T1000 (cell line): ENCODE measurements at regions not wholly inside any gene's neighbourhood (a gene's known extent, or its start where the extent isn't known, plus 50 kb on each side); places are given as distances from the start of the nearest gene placed in this dataset.
"Not testable (repeated sequence)": the region's sequence is repeated elsewhere in the genome, so short reads cannot be mapped to it uniquely, and the experiment has no call there.

Experiments
- DNase-seq: peaks from one replicate; lab custom pipeline; 2025; ENCODE audit warnings: mixed read lengths; lab: John Stamatoyannopoulos, UW

DNA sequence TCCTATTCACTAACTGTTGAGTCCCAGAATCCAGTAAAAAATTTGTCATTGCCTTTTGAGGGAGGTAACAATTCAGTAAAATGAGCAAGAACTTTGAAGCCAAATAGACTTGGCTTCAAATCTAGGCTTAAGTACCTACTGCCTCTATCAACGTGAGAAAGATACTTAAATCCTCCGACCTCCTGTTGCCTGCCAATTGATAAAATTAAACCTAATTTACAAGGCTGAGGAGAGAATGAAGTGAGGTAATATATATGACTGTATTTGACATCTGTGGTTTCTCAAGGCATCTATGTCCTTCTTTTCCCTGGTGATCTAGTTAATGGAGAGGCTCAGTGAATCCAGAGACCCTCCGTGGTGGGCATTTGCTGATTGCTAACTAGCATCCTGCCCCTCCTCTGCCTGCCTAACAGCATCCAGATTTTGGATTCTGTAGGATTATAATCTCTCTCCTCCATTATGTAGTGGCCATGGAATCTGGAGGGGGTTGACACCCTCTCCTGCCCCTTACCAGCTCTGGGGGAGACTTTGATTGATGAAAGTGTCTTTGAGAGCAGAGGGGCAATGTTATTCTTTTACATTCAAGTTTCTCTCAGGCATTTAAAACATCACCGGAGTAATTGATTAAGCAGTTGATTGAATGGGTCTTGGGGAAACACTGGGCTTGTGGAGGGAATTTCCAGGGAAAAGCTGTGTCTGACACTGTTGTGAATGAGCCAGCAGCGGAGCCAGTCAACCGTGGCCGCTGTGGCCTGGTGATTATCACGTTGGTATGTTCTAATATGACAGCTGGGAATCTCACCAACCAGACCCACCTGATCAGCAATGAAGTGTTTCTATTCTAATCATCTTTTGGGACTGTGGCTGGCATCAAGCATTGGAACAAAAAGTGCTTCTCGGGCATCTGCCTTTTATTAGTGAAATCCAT is 140.7 kb upstream of the FAM78B start:
- DNase-seq, result no peak

DNA sequence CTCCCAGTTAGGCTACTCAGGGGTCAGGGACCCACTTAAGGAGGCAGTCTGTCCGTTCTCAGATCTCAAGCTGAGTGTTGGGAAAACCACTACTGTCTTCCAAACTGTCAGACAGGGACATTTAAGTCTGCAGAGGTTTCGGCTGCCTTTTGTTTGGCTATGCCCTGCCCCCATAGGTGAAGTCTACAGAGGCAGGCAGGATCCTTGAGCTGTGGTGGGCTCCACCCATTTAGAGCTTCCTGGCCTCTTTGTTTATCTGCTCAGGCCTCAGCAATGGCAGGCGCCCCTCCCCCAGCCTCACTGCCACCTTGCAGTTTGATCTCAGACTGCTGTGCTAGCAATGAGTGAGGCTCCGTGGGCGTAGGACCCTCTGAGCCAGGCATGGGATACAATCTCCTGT is 149.5 kb upstream of the FAM78B start:
- DNase-seq, result not testable (repeated sequence)

DNA sequence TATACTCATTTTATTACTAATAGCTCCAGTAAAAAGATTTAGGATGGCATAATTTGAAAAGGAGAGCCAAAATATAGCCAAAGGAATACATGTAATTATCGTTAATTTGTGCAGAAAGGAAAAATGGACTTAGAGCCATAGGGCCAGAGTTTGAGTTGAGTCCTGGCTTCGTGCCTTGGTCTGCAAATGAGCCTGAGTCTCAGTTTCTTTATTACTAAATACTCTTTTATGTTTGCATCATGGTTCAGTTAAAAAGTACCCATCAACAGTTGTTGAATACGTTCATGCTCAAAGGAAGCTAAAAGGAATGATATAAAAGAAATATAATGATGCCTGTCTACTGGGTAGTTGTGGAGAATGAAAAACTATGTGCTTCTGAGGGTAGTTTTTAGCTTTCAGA is 155.7 kb upstream of the FAM78B start:
- no peak for DNase-seq

DNA sequence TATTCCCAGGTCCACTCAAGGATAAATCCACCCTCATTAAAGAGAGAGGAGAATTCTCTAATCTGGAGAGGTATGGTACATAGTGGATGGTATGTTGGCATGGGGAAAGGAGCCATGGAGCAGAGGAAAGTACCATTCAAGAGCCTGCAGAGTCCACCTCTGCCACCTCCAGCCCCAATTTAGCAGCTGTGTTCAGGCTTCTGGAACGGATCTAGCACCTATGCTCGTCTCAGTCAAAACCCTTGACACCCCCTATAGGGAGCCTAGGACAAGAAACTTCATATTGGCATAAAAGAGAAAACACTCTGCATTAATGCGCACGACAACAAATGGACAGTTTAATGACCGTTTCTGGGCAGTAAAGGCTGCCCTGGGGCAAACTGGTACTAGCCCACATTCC is 161.1 kb upstream of the FAM78B start:
- DNase-seq, result no peak

DNA sequence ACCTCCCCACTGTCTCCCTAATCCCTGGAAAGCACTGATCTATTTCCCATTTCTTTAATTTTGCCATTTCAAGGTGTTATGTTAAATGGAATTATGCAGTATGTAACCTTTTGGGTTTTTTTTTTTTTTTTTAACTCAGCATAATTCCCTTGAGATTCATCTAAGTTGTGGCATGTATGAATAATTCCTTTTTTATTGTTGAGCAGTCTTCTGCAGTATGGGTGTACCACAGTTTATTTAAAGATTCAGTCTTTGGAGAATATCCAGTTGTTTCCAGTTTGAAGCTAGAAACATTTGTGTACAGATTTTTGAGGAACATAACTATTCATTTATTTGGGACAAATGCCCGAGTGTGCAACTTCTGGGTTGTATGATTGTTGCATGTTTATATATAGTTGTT is 162.2 kb upstream of the FAM78B start:
- DNase-seq, result no peak

DNA sequence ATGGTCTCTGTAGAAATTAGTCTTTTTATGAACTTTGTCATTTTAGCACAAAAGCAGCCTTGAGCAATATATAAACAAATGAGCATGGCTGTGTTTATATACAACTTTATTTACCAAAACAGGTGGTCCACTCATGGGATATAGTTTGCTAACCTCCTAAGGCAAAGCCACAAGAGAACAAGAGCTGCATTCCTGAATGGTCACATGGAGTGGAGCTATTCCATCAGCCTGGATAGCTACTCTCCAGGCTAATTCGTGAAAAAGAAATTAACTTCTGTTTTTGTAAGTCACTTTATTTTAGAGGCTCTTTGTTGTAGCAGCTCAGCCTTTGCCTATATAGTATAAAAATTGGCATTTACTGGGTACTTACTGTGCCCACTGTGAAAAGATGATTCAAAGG is 163.3 kb upstream of the FAM78B start:
- no peak for DNase-seq

DNA sequence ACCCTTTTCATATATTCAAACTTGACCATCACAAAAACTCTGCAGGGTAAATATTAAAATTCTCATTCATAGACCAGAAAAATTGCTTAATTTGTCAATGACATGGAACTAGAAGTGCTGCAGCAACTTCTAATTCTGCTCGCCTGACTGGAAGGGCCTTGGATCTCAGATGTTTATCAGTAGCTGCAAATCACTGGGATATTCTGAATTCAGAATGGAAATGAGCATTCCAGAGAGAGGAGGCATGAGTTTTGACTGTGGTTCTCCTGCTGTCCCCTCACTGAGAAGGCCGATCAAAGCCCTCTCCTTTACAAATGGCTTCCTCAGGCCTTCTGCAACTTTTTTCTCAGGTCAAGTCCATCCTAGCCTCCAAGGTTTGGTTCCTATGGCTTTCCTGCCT is 171.3 kb upstream of the FAM78B start:
- DNase-seq, result no peak

DNA sequence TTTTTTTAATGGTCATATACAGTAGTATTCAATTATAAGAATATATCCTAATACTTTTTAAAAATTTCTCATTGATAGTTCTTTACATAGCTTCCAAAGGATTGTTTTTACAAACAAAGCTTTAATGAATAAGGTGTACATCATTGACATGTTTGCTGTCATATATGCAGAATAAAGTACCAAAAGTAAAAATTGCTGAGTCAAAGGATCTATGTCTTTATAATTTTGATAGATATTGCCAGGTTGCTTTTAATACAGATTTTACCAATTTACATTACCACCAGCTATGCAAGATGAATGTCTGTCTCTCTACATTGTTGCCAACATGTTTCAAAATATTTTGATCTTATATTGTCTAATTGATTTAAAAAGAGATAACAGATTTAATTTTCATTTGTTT is 173.9 kb upstream of the FAM78B start:
- DNase-seq, result no peak

DNA sequence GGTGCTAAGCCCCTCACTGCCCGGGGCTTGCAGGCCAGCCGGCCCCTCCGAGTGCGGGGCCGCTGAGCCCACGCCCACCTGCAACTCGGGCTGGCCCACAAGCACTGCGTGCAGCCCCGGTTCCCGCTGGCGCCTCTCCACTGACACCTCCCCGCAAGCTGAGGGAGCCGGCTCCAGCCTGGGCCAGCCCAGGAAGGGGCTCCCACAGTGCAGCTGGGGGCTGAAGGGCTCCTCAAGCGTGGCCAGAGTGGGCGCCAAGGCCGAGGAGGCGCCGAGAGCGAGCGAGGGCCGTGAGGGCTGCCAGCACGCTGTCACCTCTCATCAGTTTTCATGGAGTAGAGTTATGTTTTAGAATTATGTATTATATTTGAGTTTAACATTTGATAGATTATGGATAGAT is 176.5 kb upstream of the FAM78B start:
- no peak for DNase-seq

DNA sequence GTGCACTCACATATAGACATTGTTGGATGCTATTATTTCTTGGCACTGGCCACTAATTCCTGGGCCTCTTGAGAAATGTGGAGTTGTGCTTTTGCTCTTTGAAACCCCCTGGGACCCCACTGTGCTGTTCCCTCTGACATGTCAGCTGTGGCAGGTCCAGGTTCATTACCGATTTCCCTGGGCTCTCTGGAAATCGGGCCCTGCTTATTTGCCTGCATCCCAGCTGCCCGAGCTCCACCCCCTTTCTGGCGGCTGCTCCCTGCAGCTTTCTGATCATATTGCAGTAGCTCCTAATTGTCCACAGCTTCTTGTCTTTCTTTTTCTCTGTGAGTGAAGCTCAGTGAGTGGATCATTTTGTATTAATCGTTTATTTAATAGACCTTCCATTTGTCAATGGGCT is 183.7 kb upstream of the FAM78B start:
- no peak for DNase-seq

DNA sequence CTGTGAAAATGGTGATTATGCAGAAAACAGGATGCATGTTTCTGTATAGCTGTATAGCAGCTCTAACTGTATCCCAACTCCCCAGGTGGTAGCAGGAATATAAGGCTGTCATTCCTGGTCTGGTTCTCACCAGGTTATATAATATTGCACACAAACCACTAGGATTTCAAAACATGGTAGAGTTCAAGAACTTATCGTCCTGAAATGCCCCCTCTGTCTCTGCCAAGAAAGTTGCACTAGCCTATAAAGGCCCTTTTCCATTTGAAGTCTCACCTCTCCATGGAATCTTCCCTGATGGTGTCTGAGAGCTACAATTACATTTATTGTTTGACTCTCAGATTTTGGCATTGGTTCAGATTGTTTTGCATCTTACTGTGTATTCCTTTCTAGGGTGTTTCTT is 184.9 kb upstream of the FAM78B start:
- no peak for DNase-seq

DNA sequence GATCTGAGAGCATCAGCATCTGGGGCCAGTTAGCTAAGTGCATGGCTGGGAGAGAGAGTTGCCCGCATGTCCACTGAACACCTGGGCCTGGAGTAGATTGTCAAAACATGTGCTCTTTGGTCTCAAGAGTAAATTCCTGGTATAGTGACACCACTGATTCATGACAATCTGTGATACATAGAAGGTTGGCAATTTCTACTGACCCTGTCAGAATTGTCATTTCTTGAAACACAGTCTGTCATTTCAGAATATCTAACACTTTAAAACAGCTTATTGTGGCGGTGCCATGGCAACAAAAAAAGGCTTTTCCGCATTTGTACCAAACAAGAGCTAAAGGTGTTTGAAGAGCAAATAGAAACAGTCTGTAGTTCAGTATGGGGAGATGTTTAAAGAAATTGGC is 186.4 kb upstream of the FAM78B start:
- no peak for DNase-seq

DNA sequence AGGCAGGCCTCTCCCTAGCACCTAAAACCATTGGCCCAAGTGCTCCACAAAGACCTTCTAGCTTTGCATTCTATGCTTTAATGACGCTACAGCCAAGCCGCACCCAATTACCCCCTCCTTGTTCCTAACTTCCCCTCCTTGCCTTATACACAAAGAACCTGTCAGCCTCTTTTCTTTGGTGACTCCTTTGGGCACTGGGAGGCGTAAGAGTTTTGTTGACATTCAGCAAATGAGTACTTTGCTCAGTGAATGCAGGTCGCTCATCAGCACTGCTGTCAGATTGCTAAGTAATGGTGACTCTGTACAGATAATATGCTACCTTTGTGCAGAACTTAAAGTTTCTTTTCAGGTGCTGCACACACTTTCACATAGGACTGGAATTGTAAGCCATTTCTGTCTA is 187.6 kb upstream of the FAM78B start:
- no peak for DNase-seq

DNA sequence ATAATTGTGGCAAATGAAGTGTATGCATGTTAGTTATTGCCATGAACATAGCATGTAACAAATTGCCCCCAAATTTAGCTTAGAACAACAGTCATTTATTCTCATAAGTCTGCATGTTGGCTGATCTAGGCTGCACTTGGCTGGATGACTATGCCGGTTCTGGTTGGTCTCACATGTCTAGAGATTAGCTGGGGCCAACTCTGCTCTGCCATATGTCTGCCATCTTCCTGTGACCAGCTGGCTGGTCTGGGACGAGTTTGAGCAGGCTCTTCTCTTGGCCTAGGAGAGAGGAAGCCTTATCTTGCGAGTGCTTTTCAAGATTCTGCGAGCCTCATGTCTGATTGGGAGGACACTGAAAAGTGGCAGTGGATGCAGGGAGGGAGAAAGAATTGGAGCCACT is 198.3 kb upstream of the FAM78B start:
- no peak for DNase-seq

DNA sequence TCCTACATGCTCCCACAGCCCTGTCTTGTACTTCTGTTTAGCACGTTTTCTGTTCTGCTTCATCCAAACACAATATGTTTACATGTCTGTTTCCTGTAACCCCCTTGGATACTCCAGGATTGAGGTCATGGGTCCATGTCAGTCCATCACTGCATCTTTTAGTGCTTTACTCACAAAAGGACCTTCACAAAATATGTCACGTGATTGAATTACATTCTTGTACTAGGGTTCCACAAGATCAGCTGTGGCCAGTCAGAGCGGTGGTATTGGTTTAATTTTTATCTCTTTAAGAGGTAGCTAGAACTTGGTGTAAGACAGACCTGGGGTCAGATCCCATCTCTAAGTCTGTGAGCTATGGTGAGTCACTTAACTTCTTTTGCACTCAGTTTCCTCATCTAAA is 201.2 kb upstream of the FAM78B start:
- no peak for DNase-seq

DNA sequence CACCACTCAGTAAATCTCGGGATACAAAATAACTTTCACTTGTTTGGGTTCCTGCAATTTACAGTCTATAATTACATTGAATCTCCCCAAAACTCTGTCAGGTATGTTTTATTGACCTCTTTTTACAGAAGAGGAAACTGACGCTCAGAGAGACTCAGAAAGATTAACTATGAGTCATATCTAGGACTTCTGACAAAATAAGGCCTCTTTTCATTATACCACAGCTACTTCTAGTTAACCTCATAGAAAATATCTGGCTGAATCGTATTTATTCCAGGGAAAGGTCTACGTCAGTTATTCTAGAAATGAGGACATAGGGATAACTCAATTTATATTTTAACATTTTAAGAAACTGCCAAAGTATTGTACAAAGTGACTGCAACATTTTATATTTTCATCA is 211.1 kb upstream of the FAM78B start:
- no peak for DNase-seq

DNA sequence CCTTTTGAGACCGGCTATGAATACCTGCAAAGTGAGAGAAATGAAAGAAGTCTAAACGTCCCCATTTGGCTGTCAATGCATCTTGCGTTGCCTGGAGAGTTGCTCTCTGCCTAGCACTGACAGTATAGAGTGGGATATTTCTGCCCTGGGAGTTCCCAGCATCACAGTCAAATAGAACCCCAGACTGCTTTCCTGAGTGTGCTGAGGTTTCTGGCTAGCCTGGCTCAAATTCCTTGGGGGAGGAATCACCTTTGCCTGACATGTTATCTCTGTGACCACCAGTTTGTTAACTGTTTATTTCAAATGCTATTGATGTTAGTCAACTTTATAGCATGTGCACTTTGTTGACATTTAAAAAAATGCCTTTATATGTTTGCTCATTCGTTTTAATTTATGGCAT is 212.0 kb upstream of the FAM78B start:
- DNase-seq, result no peak

DNA sequence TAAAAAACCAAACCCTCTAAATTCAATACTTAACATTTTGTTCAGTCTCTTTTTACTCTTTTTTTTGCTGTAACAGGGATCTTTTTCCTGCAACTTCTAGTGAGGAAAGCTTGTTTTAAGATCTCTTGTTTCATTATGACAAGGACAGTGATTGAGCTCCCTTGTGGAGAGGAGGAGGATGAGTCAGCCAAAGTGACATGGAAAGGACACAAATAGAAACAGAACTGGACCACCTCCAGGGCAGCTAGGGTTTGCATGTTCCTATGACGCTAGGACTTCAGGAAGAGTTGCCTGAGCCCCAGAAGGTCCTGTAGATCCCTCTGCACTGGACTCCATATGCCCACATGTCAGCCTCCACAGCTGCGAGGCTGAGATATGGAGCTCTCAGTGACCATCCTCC is 212.6 kb upstream of the FAM78B start:
- DNase-seq, result no peak

DNA sequence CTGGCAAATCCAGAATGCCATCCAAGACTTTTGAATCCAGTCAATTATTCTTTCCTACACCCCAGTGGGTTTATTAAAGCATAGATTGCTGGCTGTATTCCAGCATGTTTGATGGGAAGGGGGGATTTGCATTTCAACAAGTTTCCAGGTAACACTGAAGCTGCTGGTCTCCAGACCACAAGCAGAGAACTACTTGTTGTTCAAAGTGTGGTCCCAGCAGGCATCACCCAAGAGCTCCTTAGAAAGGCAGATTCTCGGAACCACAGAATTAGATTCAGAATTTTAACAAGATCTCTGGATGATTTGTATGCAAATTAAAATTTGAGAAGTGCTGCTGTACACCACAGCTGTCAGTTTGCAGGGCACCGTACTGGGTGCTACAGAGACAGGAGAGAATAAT is 216.3 kb upstream of the FAM78B start:
- no peak for DNase-seq

DNA sequence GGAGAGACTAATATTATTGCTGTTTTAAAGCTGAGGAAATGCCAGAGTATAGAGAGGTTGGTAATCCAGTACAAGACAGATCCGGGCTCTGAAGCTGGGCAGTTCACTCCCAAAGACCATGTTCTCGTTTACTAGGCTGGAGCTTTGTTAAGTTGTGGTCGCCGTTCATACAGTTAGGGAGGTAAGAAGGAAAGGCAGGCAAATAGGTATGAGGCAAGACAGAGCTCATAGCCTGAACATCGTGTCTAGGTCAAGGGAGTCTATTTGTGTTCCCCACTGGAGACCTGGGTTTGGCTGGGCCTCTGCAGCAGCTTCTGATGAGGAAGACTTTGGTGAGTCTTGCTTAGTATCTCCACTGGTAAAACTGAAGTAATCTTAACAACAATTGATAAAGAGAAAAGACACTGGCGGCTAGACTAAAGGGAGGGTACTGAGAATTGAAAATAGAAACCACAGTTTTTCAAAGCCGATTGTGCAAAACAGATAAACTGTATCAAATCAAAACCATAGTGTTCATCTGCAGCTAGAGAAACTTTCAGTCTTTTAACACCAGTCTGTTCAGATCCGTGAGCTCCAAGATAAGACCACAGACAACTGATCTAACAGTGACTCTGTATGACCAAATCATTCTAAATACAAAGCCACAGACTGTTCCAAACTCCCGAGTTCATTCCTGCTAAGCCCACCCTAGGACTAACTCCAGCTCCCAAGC is 217.0 kb upstream of the FAM78B start:
- DNase-seq, result no peak

DNA sequence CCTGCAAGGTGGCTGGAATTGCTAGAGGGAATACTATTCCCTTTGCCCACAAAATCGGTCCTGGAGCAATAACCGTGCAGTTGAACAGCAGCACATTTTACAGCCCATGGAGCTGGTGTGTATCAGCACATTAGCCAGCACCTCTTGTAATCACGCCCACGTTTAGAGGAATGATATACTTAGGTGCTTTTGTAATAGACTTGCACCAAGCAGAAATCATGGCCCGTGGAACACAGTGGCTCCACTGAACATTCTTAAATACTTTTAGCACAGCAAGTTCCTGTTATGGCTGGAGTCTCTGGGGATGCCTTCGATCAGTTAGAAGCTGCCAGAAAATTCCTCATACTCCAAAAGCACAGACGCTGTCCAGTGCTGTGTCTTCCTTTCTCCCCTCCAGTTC is 218.1 kb upstream of the FAM78B start:
- no peak for DNase-seq

DNA sequence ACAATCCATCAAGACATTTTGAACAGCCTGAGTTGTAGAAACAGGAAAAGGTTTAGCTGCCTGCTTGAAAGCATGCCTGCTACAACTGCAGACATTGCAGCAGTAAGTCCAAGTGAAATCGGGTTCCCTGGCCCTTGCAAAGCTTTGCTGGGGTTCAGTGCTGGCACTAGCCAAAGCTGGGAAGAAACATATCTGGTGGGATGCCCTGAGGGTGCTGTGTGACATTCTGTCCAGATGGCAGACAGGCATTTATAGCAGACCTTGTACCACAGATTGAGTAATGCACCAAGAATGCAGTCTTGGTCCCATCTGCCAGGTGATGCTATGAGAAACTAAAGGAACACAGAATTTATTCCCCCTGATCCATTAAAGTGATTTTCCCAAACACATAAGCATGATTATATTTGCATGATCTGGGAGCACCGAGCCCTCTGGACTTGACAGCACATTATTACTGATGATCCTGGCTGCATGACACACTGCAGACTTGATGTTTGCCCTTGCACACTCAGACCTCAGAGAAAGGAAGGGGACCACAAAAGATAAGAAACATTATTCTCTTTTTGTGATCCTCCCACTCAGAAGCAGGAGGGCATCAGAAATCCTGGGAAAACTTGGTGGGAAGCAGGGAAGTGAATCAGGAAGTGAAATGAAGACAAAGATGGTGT is 223.7 kb upstream of the FAM78B start:
- no peak for DNase-seq
